Endothelial cell of umbilical vein (primary cell): ENCODE measurements at regions not wholly inside any gene's neighbourhood (a gene's known extent, or its start where the extent isn't known, plus 50 kb on each side); places are given as distances from the start of the nearest gene placed in this dataset.

Source experiments
- BruUV-seq: library from RNA; stranded (reverse); fragments of 400-500 nt; replicated peaks from 2 replicates; lab custom pipeline; 2021; lab: Mats Ljungman, UMichigan
- CTCF ChIA-PET: fragments of 300-600, 350-600 bp; sonication (Branson Sonifier 250); formaldehyde crosslinking; loops from one replicate; lab custom pipeline; 2021; ENCODE audit warnings: antibody characterized with exemption, inconsistent platforms; lab: Charles Lee
- POLR2A ChIA-PET: fragments of 300-600, 350-600 bp; sonication (Branson Sonifier 250); formaldehyde crosslinking; loops from one replicate; lab custom pipeline; 2021; ENCODE audit warnings: antibody characterized with exemption, inconsistent platforms; lab: Charles Lee
- DNase-seq: peaks from one replicate; pipeline ENCODE4 v3.0.0-alpha.2; 2011; ENCODE audit warnings: low read depth, low spot score
- FAIRE-seq: peaks from 2 replicates; lab custom pipeline; 2011; peaks lifted over from hg19 to GRCh38; lab: Jason Lieb, UNC
- H2AFZ ChIP-seq: 2 replicates; pipeline ENCODE4 v1.6.0; 2012; ENCODE audit warnings: low read depth, low read length, control low read depth, inconsistent platforms
- H3K27ac ChIP-seq: 2 replicates; pipeline ENCODE4 v1.5.1; 2011; ENCODE audit warnings: low read depth, mild to moderate bottlenecking, control low read depth, low read length, moderate library complexity; ENCODE audit not compliant: insufficient read depth
- H3K27me3 ChIP-seq, 2 experiments: 2 replicates each; pipeline versions ENCODE4 v1.6.0 to v1.6.1; 2011; ENCODE audit warnings: low read length in 2 of 2, mixed read lengths in 1 of 2; ENCODE audit not compliant: control insufficient read depth in 2 of 2, insufficient read depth in 2 of 2
- H3K36me3 ChIP-seq, 2 experiments: 2 replicates in 1 of 2; 3 replicates in 1 of 2; pipeline ENCODE4 v1.5.1; 2011; ENCODE audit warnings: low read length in 2 of 2, mild to moderate bottlenecking in 1 of 2, moderate library complexity in 1 of 2; ENCODE audit not compliant: control insufficient read depth in 2 of 2, insufficient read depth in 2 of 2; ENCODE audit errors: extremely low read depth in 1 of 2
- H3K4me1 ChIP-seq: 3 replicates; pipeline ENCODE4 v1.5.1; 2011; ENCODE audit warnings: mild to moderate bottlenecking, low read length; ENCODE audit not compliant: control insufficient read depth, insufficient read depth; ENCODE audit errors: extremely low read depth
- H3K4me2 ChIP-seq: 2 replicates; pipeline ENCODE4 v1.6.1; 2011; ENCODE audit warnings: low read length, control low read depth, mixed read lengths; ENCODE audit not compliant: insufficient read depth
- H3K4me3 ChIP-seq, 3 experiments: fragments of 200-600 bp in 1 of 3; sonication (generic), shearing (Covaris generic) in 1 of 3; replicated peaks in 1 of 3; 2 replicates each; pipeline ENCODE4 v1.5.1; 2011 to 2016; ENCODE audit warnings: control low read depth in 3 of 3, low read length in 3 of 3, mild to moderate bottlenecking in 2 of 3, inconsistent platforms in 1 of 3, low read depth in 1 of 3, moderate library complexity in 1 of 3; ENCODE audit not compliant: insufficient read depth in 1 of 3
- H3K79me2 ChIP-seq: 2 replicates; pipeline ENCODE4 v1.6.0; 2012; ENCODE audit warnings: low read length, inconsistent platforms; ENCODE audit not compliant: control insufficient read depth, insufficient read depth
- H3K9ac ChIP-seq: replicated peaks from 2 replicates; pipeline ENCODE3; 2011; ENCODE audit warnings: low read length, control low read depth; ENCODE audit not compliant: insufficient read depth; ENCODE audit errors: extremely low read depth
- H3K9me1 ChIP-seq: replicated peaks from 3 replicates; pipeline ENCODE4 v1.6.0; 2011; ENCODE audit warnings: mild to moderate bottlenecking, low read length; ENCODE audit not compliant: control insufficient read depth, insufficient read depth; ENCODE audit errors: extremely low read depth
- H3K9me3 ChIP-seq: replicated peaks from 2 replicates; pipeline ENCODE4 v1.5.1; 2012; ENCODE audit warnings: low read length, inconsistent platforms; ENCODE audit not compliant: control insufficient read depth, insufficient read depth
- H4K20me1 ChIP-seq: replicated peaks from 2 replicates; pipeline ENCODE3; 2011; ENCODE audit warnings: mild to moderate bottlenecking, low read length; ENCODE audit not compliant: control insufficient read depth, insufficient read depth; ENCODE audit errors: extremely low read depth
- CTCF ChIP-seq, 2 donors: IDR thresholded peaks; 1 replicate in 1 of 2; 2 replicates in 1 of 2; pipeline ENCODE4 v1.5.1; 2011; ENCODE audit warnings: low read length in 2 of 2, mild to moderate bottlenecking in 2 of 2, moderate library complexity in 2 of 2, control low read depth in 1 of 2, inconsistent platforms in 1 of 2, low read depth in 1 of 2; ENCODE audit not compliant: insufficient read depth in 1 of 2; ENCODE audit errors: extremely low read depth in 1 of 2
- EZH2 ChIP-seq: IDR thresholded peaks from 2 replicates; pipeline ENCODE4 v1.6.1; 2012; ENCODE audit warnings: borderline replicate concordance, low read depth, mild to moderate bottlenecking, moderate library complexity, low read length, inconsistent platforms; ENCODE audit not compliant: severe bottlenecking
- FOS ChIP-seq: IDR thresholded peaks from 2 replicates; pipeline ENCODE4 v1.6.1; 2011; ENCODE audit warnings: mild to moderate bottlenecking, low read length, moderate library complexity, borderline replicate concordance; ENCODE audit not compliant: insufficient read depth
- GATA2 ChIP-seq: IDR thresholded peaks from 2 replicates; pipeline ENCODE4 v1.7.0; 2011; ENCODE audit warnings: low read depth, mild to moderate bottlenecking, moderate library complexity, mixed read lengths, low read length; ENCODE audit not compliant: insufficient read length, insufficient read depth
- JUN ChIP-seq: IDR thresholded peaks from 2 replicates; pipeline ENCODE4 v1.6.1; 2011; ENCODE audit warnings: borderline replicate concordance, low read depth; ENCODE audit not compliant: insufficient read length, insufficient read depth
- MAX ChIP-seq: IDR thresholded peaks from 2 replicates; pipeline ENCODE4 v1.6.1; 2011; ENCODE audit not compliant: insufficient read depth, insufficient read length
- MYC ChIP-seq: IDR thresholded peaks from one replicate; pipeline ENCODE4 v1.6.1; 2011; ENCODE audit warnings: mild to moderate bottlenecking, low read depth, low read length
- POLR2A ChIP-seq: IDR thresholded peaks from 2 replicates; pipeline ENCODE4 v1.6.1; 2012; ENCODE audit warnings: low read depth, mild to moderate bottlenecking, control low read depth, low read length
- POLR2AphosphoS5 ChIP-seq: IDR thresholded peaks from 2 replicates; pipeline ENCODE4 v1.6.1; 2012; ENCODE audit warnings: low read depth, mild to moderate bottlenecking, control low read depth, low read length, moderate library complexity; ENCODE audit not compliant: insufficient read depth
- dilution Hi-C: fragments of 300-500 bp; cut with MboI; formaldehyde crosslinking; loops from one replicate; pipeline ENCODE4 v1.15.0; 2019; ENCODE audit warnings: low sequenced_read_pairs; ENCODE audit not compliant: extremely low pct_ligation_motif_present
- intact Hi-C: fragments of 100-400 bp; cut with micrococcal nuclease; formaldehyde crosslinking; loops from one replicate; pipeline ENCODE4 v1.10.0; 2022

- Histone ChIP-seq H3K4me2 (no peak overlapping the region), H3K36me3 (no peaks in the 10 kb centered on the region), H3K4me3 (no peak overlapping the region), H3K79me2 (no peaks in the 10 kb centered on the region), H3K27ac (no peak overlapping the region), H2AFZ (no peak overlapping the region), H3K9ac (no peak overlapping the region), H3K27me3 (no peaks in the 10 kb centered on the region), H3K9me1 (no peaks in the 10 kb centered on the region), H3K4me1 (no peaks in the 10 kb centered on the region), H4K20me1 (no peaks in the 10 kb centered on the region), H3K9me3 (peaks cover 4% of the 10 kb centered on the region)
- TF ChIP-seq MYC: no peak
- TF ChIP-seq CTCF (IDR thresholded peaks at IDR 0.05; ENCODE audit: extremely low read depth in 1 of 2, insufficient read depth in 1 of 2, low read depth in 1 of 2, low read length in 2 of 2): no peak
- TF ChIP-seq POLR2AphosphoS5: no peak
- TF ChIP-seq POLR2A: no peak
- no peak for TF ChIP-seq GATA2
- TF ChIP-seq EZH2: no peak
- FAIRE-seq (no peak), DNase-seq (no peak)
- dilution Hi-C loops: no loop called here
- no TSS peak for BruUV-seq
- intact Hi-C loops: no loop called here
- ChIA-PET CTCF (interaction anchor here (1.4 kb wide), 1 partner anchor 14 kb away, joined by 3 read pairs; no protein-coding TSS in a partner anchor), POLR2A (no interaction called here)
Observed at GRCh38 chr3:137866001-137866400, 101.9 kb downstream of the SOX14 start.

GRCh38 chr3:137866933-137867332, 102.8 kb downstream of the SOX14 start:
- no peak overlapping the region for H3K9ac ChIP-seq
- ChIA-PET POLR2A (no interaction called here), CTCF (no interaction called here)
- no peak overlapping the region for H3K27ac ChIP-seq
- intact Hi-C loops: no loop called here
- no peak overlapping the region for H3K4me2 ChIP-seq
- no peaks in the 10 kb centered on the region for H3K4me1 ChIP-seq
- no peaks in the 10 kb centered on the region for H3K36me3 ChIP-seq
- H3K9me1 ChIP-seq: no peaks in the 10 kb centered on the region
- no peaks in the 10 kb centered on the region for H4K20me1 ChIP-seq
- no TSS peak for BruUV-seq
- dilution Hi-C loops: no loop called here
- no peak for FAIRE-seq
- no peak overlapping the region for H2AFZ ChIP-seq
- no peaks in the 10 kb centered on the region for H3K27me3 ChIP-seq
- H3K4me3 ChIP-seq: no peak overlapping the region
- TF ChIP-seq POLR2A: no peak
- TF ChIP-seq EZH2: no peak
- no peak for TF ChIP-seq MYC
- no peak for TF ChIP-seq MAX
- no peak for TF ChIP-seq JUN
- TF ChIP-seq CTCF (IDR thresholded peaks at IDR 0.05; ENCODE audit: extremely low read depth in 1 of 2, insufficient read depth in 1 of 2, low read depth in 1 of 2, low read length in 2 of 2): no peak
- no peak for TF ChIP-seq POLR2AphosphoS5
- TF ChIP-seq FOS: no peak
- no peak for TF ChIP-seq GATA2
- H3K9me3 ChIP-seq: peaks cover 4% of the 10 kb centered on the region
- no peak for DNase-seq
- H3K79me2 ChIP-seq: no peaks in the 10 kb centered on the region
